ENCODE measurements at regions not wholly inside any gene's neighbourhood (a gene's known extent, or its start where the extent isn't known, plus 50 kb on each side); places are given as distances from the start of the nearest gene placed in this dataset.

- CTCF ChIA-PET: no interaction called here
- Histone ChIP-seq H3K9me3 (ENCODE audit: low read length) (no peaks in the 10 kb centered on the region), H3K79me2 (ENCODE audit: low read length) (no peaks in the 10 kb centered on the region), H3F3A (ENCODE audit: low read length, unreplicated experiment) (no peaks in the 10 kb centered on the region), H3K9ac (ENCODE audit: low read length) (no peak overlapping the region), H3K9me2 (replicated peaks; ENCODE audit: low read length) (no peaks in the 10 kb centered on the region), H3K27me3 (ENCODE audit: low read length) (no peaks in the 10 kb centered on the region), H3K4me3 (ENCODE audit: low read length) (no peak overlapping the region), H2AFZ (ENCODE audit: low read length) (no peak overlapping the region), H3K36me3 (ENCODE audit: low read depth, low read length) (no peaks in the 10 kb centered on the region), H3K4me1 (ENCODE audit: insufficient read depth, low read length) (peaks cover 11% of the 10 kb centered on the region), H4K20me1 (ENCODE audit: low read length) (no peaks in the 10 kb centered on the region), H3K4me2 (ENCODE audit: low read length) (no peak overlapping the region), H3K27ac (ENCODE audit: low read length) (no peak overlapping the region)
- BruUV-seq (replicated peaks): no TSS peak
- ATAC-seq: no peak
- intact Hi-C loops (cut with micrococcal nuclease): no loop called here
- DNase-seq: no peak
- POLR2A ChIA-PET (ENCODE audit: unreplicated experiment): no interaction called here
- TF ChIP-seq EZH2 (IDR thresholded peaks at IDR 0.05; ENCODE audit: low read length, unreplicated experiment) (no peak), CTCF (conservative IDR thresholded peaks at IDR 0.05; ENCODE audit: low read depth, low read length) (no peak), EZH2phosphoT487 (IDR thresholded peaks at IDR 0.05; ENCODE audit: borderline replicate concordance, low read length) (no peak)
Observed at GRCh38 chr20:51219544-51219943, 196.6 kb upstream of the KCNG1 start.

- no peak overlapping the region for H3K4me2 ChIP-seq (ENCODE audit: low read length)
Observed at GRCh38 chr20:51218603-51219002, 195.7 kb upstream of the KCNG1 start.

More at GRCh38 chr20:51218603-51219002, 195.7 kb upstream of the KCNG1 start:
- ATAC-seq (no peak), DNase-seq (no peak)
- Histone ChIP-seq H3K9me2 (replicated peaks; ENCODE audit: low read length) (no peaks in the 10 kb centered on the region), H3F3A (ENCODE audit: low read length, unreplicated experiment) (no peaks in the 10 kb centered on the region), H4K20me1 (ENCODE audit: low read length) (no peaks in the 10 kb centered on the region), H3K36me3 (ENCODE audit: low read depth, low read length) (no peaks in the 10 kb centered on the region), H3K9ac (ENCODE audit: low read length) (no peak overlapping the region), H2AFZ (ENCODE audit: low read length) (no peak overlapping the region), H3K4me3 (ENCODE audit: low read length) (no peak overlapping the region), H3K27me3 (ENCODE audit: low read length) (no peaks in the 10 kb centered on the region), H3K27ac (ENCODE audit: low read length) (no peak overlapping the region), H3K4me1 (ENCODE audit: insufficient read depth, low read length) (peaks cover 11% of the 10 kb centered on the region), H3K79me2 (ENCODE audit: low read length) (no peaks in the 10 kb centered on the region), H3K9me3 (ENCODE audit: low read length) (no peaks in the 10 kb centered on the region)
- BruUV-seq (replicated peaks): no TSS peak
- POLR2A ChIA-PET (ENCODE audit: unreplicated experiment): no interaction called here
- CTCF ChIA-PET: no interaction called here
- intact Hi-C loops (cut with micrococcal nuclease): no loop called here
- TF ChIP-seq EZH2phosphoT487 (IDR thresholded peaks at IDR 0.05; ENCODE audit: borderline replicate concordance, low read length) (no peak), EZH2 (IDR thresholded peaks at IDR 0.05; ENCODE audit: low read length, unreplicated experiment) (no peak), CTCF (conservative IDR thresholded peaks at IDR 0.05; ENCODE audit: low read depth, low read length) (no peak)

Data from PC-3 (cell line).